ENCODE measurements at regions not wholly inside any gene's neighbourhood (a gene's known extent, or its start where the extent isn't known, plus 50 kb on each side); places are given as distances from the start of the nearest gene placed in this dataset.

DNA sequence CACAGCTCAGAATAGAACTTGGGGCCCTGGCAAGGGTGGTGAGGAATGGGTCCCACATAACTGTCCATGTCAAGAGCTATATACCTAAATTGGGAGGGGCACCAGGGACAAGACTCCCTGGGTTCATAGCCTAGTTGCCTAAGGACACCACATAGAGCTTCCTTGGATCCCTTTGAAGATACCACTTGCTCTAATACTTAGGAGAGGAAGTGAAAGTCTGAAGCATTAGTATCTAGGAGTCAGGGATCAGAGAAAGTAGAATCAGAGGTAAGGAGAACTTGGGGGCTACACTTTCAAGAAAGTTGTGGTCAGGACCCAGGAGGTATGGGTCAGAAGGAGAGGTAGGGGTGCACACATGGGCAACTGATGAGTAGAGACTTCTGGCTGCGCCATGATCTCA, 318.2 kb upstream of the SLC39A10 start:
- TF ChIP-seq CTCF (IDR thresholded peaks at IDR 0.05 in 8 of 11, conservative IDR thresholded peaks at IDR 0.05 in 3 of 11): no peak
- no peak for TF ChIP-seq POLR2AphosphoS5 (IDR thresholded peaks at IDR 0.05)
- TF ChIP-seq POLR2A (IDR thresholded peaks at IDR 0.05): no peak

Measured in spleen (tissue), 7 donors.